GM18909 (cell line): ENCODE measurements at regions not wholly inside any gene's neighbourhood (a gene's known extent, or its start where the extent isn't known, plus 50 kb on each side); places are given as distances from the start of the nearest gene placed in this dataset.

Source experiments
- ATAC-seq: cut with Tn5 transposase; IDR thresholded peaks from one replicate; pipeline ENCODE4 v1.9.1; 2021; ENCODE audit warnings: mild to moderate bottlenecking; ENCODE audit not compliant: unreplicated experiment, poor library complexity

DNA sequence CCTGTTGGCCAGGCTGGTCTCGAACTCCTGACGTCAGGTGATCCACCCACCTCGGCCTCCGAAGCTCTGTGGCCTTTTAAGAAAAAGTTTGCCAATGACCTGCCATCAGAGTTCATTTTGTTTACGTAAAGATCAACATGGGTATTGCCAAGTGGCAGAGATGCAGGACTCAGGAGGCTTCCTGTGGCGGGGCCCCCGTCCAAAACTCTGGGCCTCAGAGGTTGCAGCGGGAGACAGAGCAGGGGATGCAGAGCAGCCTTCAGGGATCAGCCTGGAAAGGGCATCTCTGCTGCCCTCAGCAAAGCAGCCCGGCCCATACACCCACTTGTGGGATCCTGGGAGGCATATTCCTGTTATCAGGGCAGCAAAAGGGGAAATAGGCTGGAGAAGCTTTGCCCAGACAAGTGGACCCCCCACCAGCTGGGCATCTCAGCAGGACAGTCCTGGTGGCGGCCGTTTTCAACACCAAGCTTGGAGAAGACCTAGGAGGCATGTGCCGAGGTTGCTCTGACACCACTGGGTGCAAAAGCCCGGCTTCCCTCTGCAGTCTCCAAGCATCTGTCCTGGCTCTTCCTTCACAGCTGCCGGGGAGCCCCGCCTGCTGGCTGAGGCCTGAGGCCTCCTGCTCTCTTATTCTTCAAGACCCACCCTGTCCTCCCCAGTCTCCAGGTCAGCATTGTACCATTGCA, 1152.4 kb downstream of the BRD1 start:
- ATAC-seq, result no peak

DNA sequence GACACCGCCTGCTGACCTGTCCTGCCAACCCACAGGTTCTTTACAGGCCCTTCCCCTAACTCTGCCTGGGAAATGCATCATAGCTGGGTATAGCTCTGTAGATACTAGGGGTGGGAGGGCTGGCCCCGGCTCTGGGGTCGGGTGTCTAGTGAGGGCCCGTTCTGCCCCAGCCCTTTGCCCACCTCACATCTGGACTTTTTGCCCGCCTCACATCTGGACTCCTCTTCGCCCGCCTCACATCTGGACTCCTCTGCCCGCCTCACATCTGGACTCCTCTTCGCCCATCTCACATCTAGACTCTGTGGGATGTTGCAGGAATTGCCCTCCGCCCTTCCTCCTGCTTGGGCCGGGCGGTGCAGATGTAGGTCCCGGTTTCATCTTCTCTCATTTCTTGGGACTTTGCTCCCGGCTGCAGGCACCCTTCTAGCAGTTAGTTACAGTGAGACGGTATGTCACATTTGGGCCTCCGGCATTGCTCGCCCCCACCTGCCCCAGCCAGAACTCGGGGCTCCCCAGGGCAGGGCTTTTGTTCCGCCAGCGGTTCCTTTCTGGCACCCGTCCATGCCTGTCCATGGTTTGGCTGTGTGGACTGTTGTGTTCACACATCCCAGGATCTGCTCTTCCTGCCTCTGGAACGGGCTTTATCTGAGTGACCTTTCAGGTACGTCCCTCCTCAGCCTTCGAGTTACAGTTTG, 1153.7 kb downstream of the BRD1 start:
- no peak for ATAC-seq

DNA sequence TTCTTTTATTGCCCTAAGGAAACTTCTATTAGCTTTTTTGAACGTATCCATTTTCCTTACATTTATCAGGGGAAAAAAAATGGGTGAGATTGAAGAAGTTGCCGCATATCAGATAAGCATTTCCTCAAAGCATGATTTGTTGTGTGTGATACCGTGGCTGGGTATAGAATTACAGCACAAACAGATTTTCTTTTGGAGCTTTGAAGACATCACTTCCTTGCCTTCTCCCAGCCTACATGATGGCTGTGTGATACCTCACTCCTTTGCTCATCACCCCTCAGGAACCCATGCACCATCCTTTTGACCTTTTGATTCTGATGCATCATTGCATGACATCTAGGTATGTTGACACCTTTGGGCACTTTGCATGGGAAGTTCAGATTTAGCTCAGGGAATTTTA, 1155.3 kb downstream of the BRD1 start:
- ATAC-seq, result no peak

GRCh38 chr22:48670731-48671130, 1156.9 kb downstream of the BRD1 start:
- no peak for ATAC-seq

DNA sequence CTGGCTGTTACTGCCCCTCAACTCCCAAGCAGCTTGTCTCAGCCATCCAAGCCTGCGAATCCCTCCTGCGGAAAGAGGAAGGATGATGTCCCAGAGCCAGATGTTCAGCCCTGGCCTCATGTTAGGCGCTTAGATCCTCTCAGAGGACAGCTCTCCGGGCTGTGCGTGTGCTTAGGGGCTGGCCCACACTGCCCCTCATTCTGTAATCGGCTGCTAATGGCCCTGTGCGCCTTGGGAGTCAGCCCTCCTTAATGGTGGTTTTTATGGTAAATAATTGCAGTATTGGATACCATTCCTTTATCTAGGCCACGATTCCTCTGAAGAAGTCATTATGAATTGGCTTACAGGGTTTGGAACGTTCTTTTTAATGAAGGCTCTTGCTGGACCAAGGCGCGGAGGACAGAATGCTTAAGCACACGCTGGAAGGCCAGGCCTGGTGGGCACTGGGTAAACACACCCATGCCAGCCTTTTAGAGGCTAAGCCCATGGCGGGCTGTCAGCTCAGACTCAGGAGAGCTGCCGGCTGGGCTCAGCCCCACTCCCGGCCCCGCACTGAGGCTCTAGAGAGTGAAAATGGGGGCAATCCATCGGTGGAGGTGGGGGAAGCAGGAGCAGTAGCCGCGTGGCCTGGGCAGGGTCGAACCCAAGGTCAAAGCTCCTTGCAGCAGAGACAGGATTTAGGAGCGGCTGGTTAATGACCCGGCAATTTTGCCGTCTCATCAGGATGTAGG, 1157.5 kb downstream of the BRD1 start:
- ATAC-seq, result no peak

- ATAC-seq, result no peak
Measured at GRCh38 chr22:48669226-48669625, 1158.4 kb downstream of the BRD1 start.

DNA sequence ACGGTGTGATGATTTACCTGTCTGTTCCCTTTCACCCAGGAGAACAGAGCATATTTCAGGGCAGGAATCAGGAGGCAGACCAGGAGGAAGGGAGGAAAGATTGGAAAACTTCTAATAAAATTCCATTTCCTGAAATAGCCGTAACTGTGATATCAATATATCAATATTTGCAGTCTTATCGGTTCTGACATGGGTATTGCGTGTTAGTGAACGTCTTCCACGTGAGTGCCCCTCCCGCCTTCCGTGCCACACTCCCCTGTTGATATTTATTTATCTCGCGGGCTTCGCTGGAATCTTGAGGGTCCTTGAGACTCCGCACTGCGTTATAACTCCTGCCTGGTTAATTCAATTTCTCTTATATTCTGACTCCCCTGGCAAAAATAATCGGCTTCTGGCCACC, 1160.4 kb downstream of the BRD1 start:
- ATAC-seq, result no peak

DNA sequence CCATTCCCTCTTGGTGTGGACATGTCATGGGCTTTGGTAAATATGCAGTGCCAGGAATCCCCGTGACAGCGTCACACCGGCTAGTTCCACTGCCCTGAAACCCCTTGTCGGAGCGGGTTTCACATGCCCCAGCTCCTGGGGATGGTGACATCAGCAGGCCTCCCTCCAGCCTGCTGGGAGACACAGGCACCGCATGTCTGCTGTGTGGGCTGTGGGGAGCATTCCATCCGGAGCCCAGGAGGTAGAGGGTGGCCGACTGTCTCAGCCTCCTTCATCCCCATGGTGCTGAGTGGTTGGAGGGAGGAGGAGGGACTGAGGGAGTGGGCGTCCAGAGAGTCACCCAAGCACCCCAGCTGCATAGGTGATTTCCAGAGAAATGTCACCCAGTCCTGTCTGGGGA, 1161.1 kb downstream of the BRD1 start:
- no peak for ATAC-seq

- no peak for ATAC-seq
Measured at GRCh38 chr22:48665311-48665995, 1162.2 kb downstream of the BRD1 start.

GRCh38 chr22:48664586-48664985, 1163.1 kb downstream of the BRD1 start:
- ATAC-seq, result no peak

DNA sequence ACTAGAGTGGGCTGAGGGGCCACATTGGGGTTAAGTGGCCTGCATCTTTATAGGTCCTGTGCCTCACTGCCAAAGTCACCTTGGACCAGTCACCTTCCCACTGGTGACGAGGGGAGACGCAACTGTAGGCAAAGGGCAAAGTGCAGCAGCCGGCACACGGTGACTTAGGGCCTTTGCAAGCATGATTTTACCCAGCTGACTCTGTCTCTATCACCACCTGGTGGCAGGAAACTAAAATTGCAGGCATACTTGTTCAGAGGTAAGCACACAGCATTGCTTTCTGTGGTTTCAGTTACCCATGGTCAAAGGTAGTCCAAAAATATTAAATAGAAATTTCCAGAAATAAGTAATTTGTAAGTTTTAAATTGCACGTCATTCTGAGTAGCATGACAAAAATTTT, 1164.4 kb downstream of the BRD1 start:
- no peak for ATAC-seq

- no peak for ATAC-seq
Measured at GRCh38 chr22:48662476-48663135, 1165.1 kb downstream of the BRD1 start.

GRCh38 chr22:48661984-48662383, 1165.7 kb downstream of the BRD1 start:
- no peak for ATAC-seq

GRCh38 chr22:48660790-48661740, 1166.6 kb downstream of the BRD1 start:
- ATAC-seq, result no peak

DNA sequence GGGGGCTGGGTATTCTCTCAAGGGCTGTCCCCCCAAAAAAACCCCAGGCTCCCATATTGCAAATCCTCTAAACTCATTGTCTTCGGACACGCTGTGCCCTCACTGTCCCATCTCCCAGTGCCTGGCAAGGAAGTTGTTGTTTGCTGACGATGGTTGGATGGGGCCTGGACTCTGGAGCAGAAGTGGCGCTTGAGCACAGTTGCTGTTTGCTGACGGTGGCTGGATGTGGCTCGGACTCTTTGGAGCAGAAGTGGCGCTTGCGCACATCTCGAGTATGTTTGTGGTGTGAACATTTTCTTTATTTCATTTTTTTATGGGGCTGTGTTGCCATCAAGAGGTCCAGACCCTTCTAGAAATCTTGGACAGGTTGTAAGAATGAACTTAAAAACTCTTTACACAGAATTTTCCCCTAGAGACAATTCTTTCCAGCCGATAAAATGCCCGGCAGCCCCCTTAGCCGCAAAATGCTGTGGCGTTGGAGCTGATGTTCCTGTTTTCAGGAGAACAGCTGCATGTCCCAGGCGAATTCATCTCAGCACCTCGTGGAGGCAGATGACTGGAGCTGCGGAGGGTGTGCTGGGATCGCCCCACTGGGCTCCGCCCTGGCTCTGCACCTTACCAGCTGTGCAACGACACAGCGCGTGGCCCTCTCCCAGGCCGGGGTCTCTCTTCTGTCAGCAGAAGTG, 1167.4 kb downstream of the BRD1 start:
- no peak for ATAC-seq

GRCh38 chr22:48659404-48659996, 1168.2 kb downstream of the BRD1 start:
- no peak for ATAC-seq

DNA sequence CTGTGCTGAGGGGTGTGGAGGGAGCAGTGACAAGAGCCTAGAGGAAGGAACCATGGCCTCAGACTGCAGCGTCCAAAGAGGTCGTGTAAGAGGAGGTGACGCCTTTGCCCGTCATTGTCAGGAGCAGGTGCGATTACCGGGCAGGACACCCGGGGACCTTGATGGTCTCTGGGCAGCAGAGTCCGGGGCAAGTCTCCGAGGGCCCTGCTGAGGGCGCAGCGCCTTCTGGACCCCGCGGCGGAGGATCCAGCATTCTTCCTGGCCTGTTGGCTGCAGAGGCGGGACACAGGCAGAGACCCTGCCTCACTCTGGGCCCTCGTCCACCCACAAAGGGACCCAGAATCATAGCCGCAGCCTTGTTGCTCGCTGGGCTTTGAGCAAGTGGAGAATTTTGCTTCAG, 1168.8 kb downstream of the BRD1 start:
- ATAC-seq, result no peak

DNA sequence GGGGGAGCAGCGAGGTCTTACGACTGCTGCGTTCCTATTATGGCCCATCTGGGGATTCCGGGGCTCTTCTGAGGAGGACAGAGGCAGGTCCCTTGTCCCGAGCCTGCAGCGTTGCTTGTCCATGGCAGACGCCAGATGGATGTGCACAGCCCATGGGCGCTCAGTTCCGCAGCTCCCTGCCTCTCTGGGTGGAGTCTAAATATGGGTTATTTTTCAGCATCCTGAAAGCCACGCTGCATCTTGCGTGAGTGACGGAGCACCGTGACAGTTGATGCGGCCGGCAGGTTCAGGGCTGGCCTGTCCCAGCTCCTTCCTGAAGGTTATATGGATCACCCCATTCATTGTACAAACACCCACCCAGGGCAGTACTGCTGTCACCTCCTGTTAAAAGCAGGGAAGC, 1169.4 kb downstream of the BRD1 start:
- ATAC-seq, result no peak
